SK-N-SH (cell line): ENCODE measurements at regions not wholly inside any gene's neighbourhood (a gene's known extent, or its start where the extent isn't known, plus 50 kb on each side); places are given as distances from the start of the nearest gene placed in this dataset.
A peak's percentile ranks its signal among the peaks of the same experiment; 100 is the strongest.

ENCODE experiments used
- CTCF ChIA-PET: fragments of 300-600, 350-600 bp; formaldehyde crosslinking; extraction: SDS; loops from one replicate; lab custom pipeline; 2021; lab: Yijun Ruan, JAX
- POLR2A ChIA-PET: fragments of 350-600 bp; sonication (Branson Sonifier 250); formaldehyde crosslinking; extraction: SDS; loops from one replicate; lab custom pipeline; 2020; ENCODE audit warnings: antibody characterized with exemption, inconsistent platforms; lab: Yijun Ruan, JAX
- DNase-seq: peaks from one replicate; pipeline ENCODE4 v3.0.0; 2012
- H2AFZ ChIP-seq: fragments of 200-600 bp; sonication (generic); 2 replicates; pipeline ENCODE4 v1.8.1; 2016; ENCODE audit warnings: antibody characterized with exemption, mild to moderate bottlenecking, low read depth
- H3F3A ChIP-seq: fragments of 200-600 bp; sonication (generic); replicated peaks from 2 replicates; pipeline ENCODE3; 2016; ENCODE audit warnings: antibody characterized with exemption, mild to moderate bottlenecking; ENCODE audit not compliant: insufficient read depth
- H3K27ac ChIP-seq, 2 experiments: fragments of 200-500 bp in 1 of 2; fragments of 200-600 bp in 1 of 2; sonication (Bioruptor generic) in 1 of 2; sonication (generic), shearing (Covaris generic) in 1 of 2; 2 replicates each; pipeline versions ENCODE4 v1.5.1 to v1.6.1; 2014 to 2016; ENCODE audit warnings: low read depth in 2 of 2, inconsistent platforms in 1 of 2, low read length in 1 of 2, mild to moderate bottlenecking in 1 of 2, mixed read lengths in 1 of 2
- H3K27me3 ChIP-seq: fragments of 200-600 bp; sonication (generic), shearing (Covaris generic); 2 replicates; pipeline ENCODE4 v1.6.1; 2016; ENCODE audit warnings: mixed run types; ENCODE audit not compliant: insufficient read depth
- H3K36me3 ChIP-seq, 2 experiments: fragments of 200-500 bp in 1 of 2; fragments of 200-600 bp in 1 of 2; sonication (Bioruptor generic) in 1 of 2; sonication (generic) in 1 of 2; replicated peaks in 1 of 2; 2 replicates each; pipeline versions ENCODE3 to v1.5.1; 2014 to 2016; ENCODE audit warnings: low read length in 1 of 2, mild to moderate bottlenecking in 1 of 2; ENCODE audit not compliant: insufficient read depth in 2 of 2, control insufficient read depth in 1 of 2
- H3K4me1 ChIP-seq, 2 experiments: fragments of 200-500 bp in 1 of 2; fragments of 200-600 bp in 1 of 2; sonication (Bioruptor generic) in 1 of 2; sonication (generic), shearing (Covaris generic) in 1 of 2; 2 replicates each; pipeline versions ENCODE4 v1.5.1 to v1.6.1; 2014 to 2016; ENCODE audit warnings: low read depth in 1 of 2, low read length in 1 of 2, mixed run types in 1 of 2; ENCODE audit not compliant: insufficient read depth in 2 of 2, control insufficient read depth in 1 of 2
- H3K4me2 ChIP-seq: fragments of 200-600 bp; sonication (generic), shearing (Covaris generic); 2 replicates; pipeline ENCODE4 v1.6.1; 2017; ENCODE audit warnings: mixed run types
- H3K4me3 ChIP-seq, 2 experiments: fragments of 200-500 bp in 1 of 2; fragments of 200-600 bp in 1 of 2; sonication (Bioruptor generic) in 1 of 2; sonication (generic), shearing (Covaris generic) in 1 of 2; 2 replicates each; pipeline versions ENCODE4 v1.5.1 to v1.8.1; 2014 to 2016; ENCODE audit warnings: low read depth in 2 of 2, inconsistent platforms in 1 of 2, low read length in 1 of 2, mild to moderate bottlenecking in 1 of 2, mixed read lengths in 1 of 2, moderate library complexity in 1 of 2
- H3K79me2 ChIP-seq: fragments of 200-600 bp; sonication (generic); 2 replicates; pipeline ENCODE4 v1.8.1; 2017; ENCODE audit warnings: mild to moderate bottlenecking; ENCODE audit not compliant: insufficient read depth
- H3K9ac ChIP-seq: fragments of 200-600 bp; sonication (generic); 2 replicates; pipeline ENCODE4 v1.6.1; 2017; ENCODE audit warnings: mixed run types
- H3K9me2 ChIP-seq: fragments of 200-600 bp; sonication (generic); 2 replicates; pipeline ENCODE4 v1.6.1; 2017; ENCODE audit warnings: mixed run types
- H3K9me3 ChIP-seq: fragments of 200-600 bp; sonication (generic); 2 replicates; pipeline ENCODE4 v1.6.1; 2017; ENCODE audit warnings: mixed run types, mild to moderate bottlenecking, moderate library complexity
- H4K20me1 ChIP-seq: fragments of 200-600 bp; sonication (generic); 2 replicates; pipeline ENCODE4 v1.6.1; 2017; ENCODE audit warnings: mild to moderate bottlenecking, mixed run types; ENCODE audit not compliant: insufficient read depth
- CHD2 ChIP-seq: fragments of 150-350 bp; IDR thresholded peaks from 2 replicates; pipeline ENCODE4 v1.6.1; 2018; ENCODE audit warnings: low read length; ENCODE audit not compliant: partially characterized antibody
- ELF1 ChIP-seq: IDR thresholded peaks from 2 replicates; pipeline ENCODE4 v1.4.0; 2012
- MXI1 ChIP-seq: IDR thresholded peaks from 2 replicates; pipeline ENCODE4 v1.6.1; 2012; ENCODE audit warnings: mild to moderate bottlenecking, low read depth, low read length, improper control_type of control experiment
- NRF1 ChIP-seq: IDR thresholded peaks from 2 replicates; pipeline ENCODE4 v1.6.1; 2012; ENCODE audit warnings: low read depth, mild to moderate bottlenecking, low read length
- RAD21 ChIP-seq: IDR thresholded peaks from 2 replicates; pipeline ENCODE4 v1.6.1; 2012; ENCODE audit warnings: mild to moderate bottlenecking, low read length
- RCOR1 ChIP-seq: fragments of 150-350 bp; IDR thresholded peaks from 2 replicates; pipeline ENCODE4 v1.6.1; 2017; ENCODE audit warnings: antibody characterized with exemption, low read length
- REST ChIP-seq: IDR thresholded peaks from 2 replicates; pipeline ENCODE4 v1.6.1; 2012; ENCODE audit warnings: mild to moderate bottlenecking, low read depth, low read length, moderate library complexity
- RXRA ChIP-seq: IDR thresholded peaks from 2 replicates; pipeline ENCODE4 v1.4.0; 2012; ENCODE audit warnings: low read depth, mild to moderate bottlenecking, borderline replicate concordance
- TEAD4 ChIP-seq: IDR thresholded peaks from 2 replicates; pipeline ENCODE4 v1.4.0; 2012; ENCODE audit warnings: mild to moderate bottlenecking, borderline replicate concordance; ENCODE audit not compliant: insufficient read depth
- WGBS: methylation state at CpG from one replicate; pipeline ENCODE4 v1.1.6; 2017; ENCODE audit warnings: low lambda C conversion rate; 5-methylcytosine and 5-hydroxymethylcytosine counted together
- TF ChIP-seq, protein P1 (sequence below): IDR thresholded peaks from 2 replicates; pipeline ENCODE4; 2012
- TF ChIP-seq, protein P2 (sequence below): fragments of 150-350 bp; IDR thresholded peaks from 2 replicates; pipeline ENCODE4 v1.6.1; 2016; ENCODE audit warnings: mild to moderate bottlenecking, low read depth, low read length

DNA sequence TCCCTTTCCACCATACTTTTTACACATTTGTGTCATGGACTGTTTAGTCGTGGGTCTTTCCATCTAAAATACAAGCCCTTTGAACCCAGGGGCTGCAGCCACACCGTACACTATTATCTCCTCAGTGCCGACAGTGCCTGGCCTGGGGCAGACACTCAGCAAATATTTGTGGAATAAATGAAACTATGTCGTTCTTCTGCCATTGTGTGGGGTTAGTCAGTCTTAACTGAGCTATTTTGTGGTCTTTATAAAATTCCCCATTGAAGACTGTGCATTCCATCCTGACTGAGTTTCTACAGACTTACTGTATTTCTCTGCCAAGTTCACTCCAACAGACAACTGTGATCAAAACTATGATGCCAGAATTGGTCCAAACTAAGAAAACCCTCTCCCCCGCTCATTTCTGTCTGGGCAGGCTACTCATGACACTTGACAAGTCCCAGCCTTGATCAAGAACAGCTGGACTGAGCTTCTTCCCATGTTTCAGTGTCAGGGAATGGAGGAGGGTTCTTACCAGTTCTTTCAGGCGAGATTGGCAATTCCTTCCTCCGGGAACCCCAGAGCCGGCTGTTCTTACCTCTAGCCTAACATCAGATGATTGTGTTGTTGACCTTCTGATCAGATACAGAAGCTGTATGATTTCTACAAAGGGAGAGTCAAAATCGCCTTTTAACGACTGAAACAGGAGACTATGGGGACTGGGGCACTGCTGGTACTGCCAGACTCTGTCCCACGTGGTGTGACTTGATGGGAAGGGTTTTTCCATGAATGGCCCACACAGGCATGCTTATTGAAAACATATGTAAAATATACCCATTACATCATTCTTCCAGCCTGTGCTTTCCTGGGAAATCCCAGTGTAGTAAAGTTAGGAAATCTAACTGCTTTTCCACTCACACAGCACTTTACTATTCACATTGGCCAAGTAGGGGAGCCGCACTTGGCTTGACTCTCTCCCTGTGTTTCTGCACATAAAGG is 77.4 kb upstream of the NPAS2 start (continued):
- TF ChIP-seq REST (peak; percentile 59; the same call in 1 of the 2 replicates), ELF1 (no peak), NRF1 (no peak), RAD21 (0 out of 2 replicates have a peak, but pooled peaks have one; percentile 15), CHD2 (no peak)
- TF ChIP-seq, protein P1, sequence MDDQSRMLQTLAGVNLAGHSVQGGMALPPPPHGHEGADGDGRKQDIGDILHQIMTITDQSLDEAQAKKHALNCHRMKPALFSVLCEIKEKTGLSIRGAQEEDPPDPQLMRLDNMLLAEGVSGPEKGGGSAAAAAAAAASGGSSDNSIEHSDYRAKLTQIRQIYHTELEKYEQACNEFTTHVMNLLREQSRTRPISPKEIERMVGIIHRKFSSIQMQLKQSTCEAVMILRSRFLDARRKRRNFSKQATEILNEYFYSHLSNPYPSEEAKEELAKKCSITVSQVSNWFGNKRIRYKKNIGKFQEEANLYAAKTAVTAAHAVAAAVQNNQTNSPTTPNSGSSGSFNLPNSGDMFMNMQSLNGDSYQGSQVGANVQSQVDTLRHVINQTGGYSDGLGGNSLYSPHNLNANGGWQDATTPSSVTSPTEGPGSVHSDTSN, result peak; percentile 96

DNA sequence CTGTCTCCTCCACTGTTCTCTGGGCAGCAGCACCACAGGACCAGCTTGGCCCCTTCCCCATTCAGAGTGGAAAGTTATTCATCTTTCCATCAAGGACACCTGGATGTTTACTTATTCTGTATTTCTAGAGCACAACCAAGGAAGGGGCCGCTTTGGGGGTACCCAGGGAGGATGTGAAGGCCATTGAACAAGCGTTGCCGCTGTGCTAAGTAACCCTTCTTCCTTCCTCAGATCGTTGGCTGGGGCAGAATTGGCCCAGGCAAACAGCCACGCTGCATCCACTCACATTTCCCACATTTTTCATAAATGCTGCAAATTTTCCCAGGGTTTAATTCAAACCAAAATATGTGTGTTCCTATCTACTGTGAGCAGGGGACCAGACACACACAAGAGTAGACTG is 76.2 kb upstream of the NPAS2 start:
- Histone ChIP-seq H3K4me2 (peak overlapping the region; percentile 72), H3K79me2 (no peaks in the 10 kb centered on the region), H3F3A (peaks cover 26% of the 10 kb centered on the region), H3K4me1 (peaks cover 7 to 29% of the 10 kb centered on the region in 2 experiments), H3K9ac (peak overlapping the region; percentile 77), H3K9me3 (no peaks in the 10 kb centered on the region), H4K20me1 (no peaks in the 10 kb centered on the region), H3K4me3 (no peak overlapping the region), H3K9me2 (no peaks in the 10 kb centered on the region), H3K36me3 (no peaks in the 10 kb centered on the region), H3K27me3 (no peaks in the 10 kb centered on the region), H3K27ac (peak overlapping the region; percentile 61 to 99; a peak in 3 of 4 replicates), H2AFZ (no peak overlapping the region)
- DNase-seq, result no peak
- ChIA-PET POLR2A (no interaction called here), CTCF (no interaction called here)
- WGBS, result 73% methylated on average over 5 of the region's 5 CpGs
- TF ChIP-seq MXI1 (no peak), RXRA (no peak), TEAD4 (no peak), RCOR1 (no peak)
- TF ChIP-seq, protein P1, result no peak
- TF ChIP-seq, protein P2, sequence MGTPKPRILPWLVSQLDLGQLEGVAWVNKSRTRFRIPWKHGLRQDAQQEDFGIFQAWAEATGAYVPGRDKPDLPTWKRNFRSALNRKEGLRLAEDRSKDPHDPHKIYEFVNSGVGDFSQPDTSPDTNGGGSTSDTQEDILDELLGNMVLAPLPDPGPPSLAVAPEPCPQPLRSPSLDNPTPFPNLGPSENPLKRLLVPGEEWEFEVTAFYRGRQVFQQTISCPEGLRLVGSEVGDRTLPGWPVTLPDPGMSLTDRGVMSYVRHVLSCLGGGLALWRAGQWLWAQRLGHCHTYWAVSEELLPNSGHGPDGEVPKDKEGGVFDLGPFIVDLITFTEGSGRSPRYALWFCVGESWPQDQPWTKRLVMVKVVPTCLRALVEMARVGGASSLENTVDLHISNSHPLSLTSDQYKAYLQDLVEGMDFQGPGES, result no peak
